ENCODE measurements at regions not wholly inside any gene's neighbourhood (a gene's known extent, or its start where the extent isn't known, plus 50 kb on each side); places are given as distances from the start of the nearest gene placed in this dataset.

DNA sequence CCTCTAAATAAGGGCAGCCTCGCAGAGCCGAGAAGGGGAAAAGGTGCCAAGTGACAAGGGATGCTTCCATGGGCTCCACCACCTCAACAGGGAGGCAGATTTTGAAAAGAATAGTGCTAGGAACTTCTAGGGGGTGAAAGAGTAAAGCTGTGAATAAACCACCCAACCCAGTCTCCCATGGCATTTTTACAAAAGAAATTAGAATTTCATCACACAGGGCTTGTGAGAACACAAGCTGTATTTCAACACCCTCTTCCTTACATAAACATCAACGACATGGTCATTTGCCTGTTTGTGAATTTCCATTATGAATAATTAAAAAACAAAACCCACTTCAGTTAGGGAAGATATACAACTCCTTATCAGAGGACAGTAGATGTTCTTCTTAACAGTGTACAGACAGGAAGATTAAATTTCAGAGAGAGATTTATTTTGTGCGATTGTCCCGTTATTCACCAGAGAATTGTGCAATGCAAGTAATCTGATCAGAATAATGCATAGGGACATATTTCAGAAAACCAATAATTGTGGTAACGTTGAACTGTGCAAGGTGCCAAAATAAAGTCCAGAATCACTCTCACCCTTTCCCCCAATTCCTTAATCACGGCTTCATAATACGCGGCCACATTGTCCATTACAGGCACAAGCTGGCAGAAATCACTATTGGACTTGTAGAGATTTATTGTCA lies 207.8 kb upstream of the MGMT start:
- TF ChIP-seq CTCF (conservative IDR thresholded peaks at IDR 0.05 in 1 of 2, IDR thresholded peaks at IDR 0.05 in 1 of 2; ENCODE audit: extremely low read depth in 1 of 2, insufficient read depth in 1 of 2, low read depth in 1 of 2, low read length in 2 of 2): no peak
- no peak for TF ChIP-seq EZH2 (IDR thresholded peaks at IDR 0.05; ENCODE audit: borderline replicate concordance, low read length)

All from mammary epithelial cell (primary cell).